SIG-M5 (cell line): ENCODE measurements at regions not wholly inside any gene's neighbourhood (a gene's known extent, or its start where the extent isn't known, plus 50 kb on each side); places are given as distances from the start of the nearest gene placed in this dataset.

Source experiments
- DNase-seq: peaks from one replicate; lab custom pipeline; 2025; lab: John Stamatoyannopoulos, UW

- DNase-seq, result no peak
Measured at GRCh38 chr11:37770145-37770544, 1172.1 kb upstream of the RAG2 start.

- DNase-seq, result no peak
Measured at GRCh38 chr11:37762079-37762478, 1164.0 kb upstream of the RAG2 start.

GRCh38 chr11:37755521-37755920, 1157.5 kb upstream of the RAG2 start:
- DNase-seq, result no peak

- no peak for DNase-seq
Measured at GRCh38 chr11:37748641-37749040, 1150.6 kb upstream of the RAG2 start.

- no peak for DNase-seq
Measured at GRCh38 chr11:37747121-37747520, 1149.1 kb upstream of the RAG2 start.

- no peak for DNase-seq
Measured at GRCh38 chr11:37727371-37727770, 1129.3 kb upstream of the RAG2 start.

- no peak for DNase-seq
Measured at GRCh38 chr11:37724315-37724714, 1126.3 kb upstream of the RAG2 start.

- DNase-seq, result no peak
Measured at GRCh38 chr11:37721485-37721884, 1123.4 kb upstream of the RAG2 start.

GRCh38 chr11:37718431-37718999, 1120.5 kb upstream of the RAG2 start:
- DNase-seq, result no peak

GRCh38 chr11:37712251-37712650, 1114.2 kb upstream of the RAG2 start:
- no peak for DNase-seq

- DNase-seq, result no peak
Measured at GRCh38 chr11:37710031-37710430, 1112.0 kb upstream of the RAG2 start.

GRCh38 chr11:37704791-37705190, 1106.8 kb upstream of the RAG2 start:
- no peak for DNase-seq

- no peak for DNase-seq
Measured at GRCh38 chr11:37699644-37700043, 1101.6 kb upstream of the RAG2 start.

GRCh38 chr11:37695283-37695682, 1097.2 kb upstream of the RAG2 start:
- DNase-seq, result no peak

GRCh38 chr11:37689951-37690350, 1091.9 kb upstream of the RAG2 start:
- no peak for DNase-seq

- no peak for DNase-seq
Measured at GRCh38 chr11:37688456-37688855, 1090.4 kb upstream of the RAG2 start.

GRCh38 chr11:37687130-37687529, 1089.1 kb upstream of the RAG2 start:
- DNase-seq, result no peak

GRCh38 chr11:37671321-37671720, 1073.3 kb upstream of the RAG2 start:
- DNase-seq, result no peak

- no peak for DNase-seq
Measured at GRCh38 chr11:37666960-37667359, 1068.9 kb upstream of the RAG2 start.

- DNase-seq, result no peak
Measured at GRCh38 chr11:37657645-37658044, 1059.6 kb upstream of the RAG2 start.

GRCh38 chr11:37647767-37648166, 1049.7 kb upstream of the RAG2 start:
- DNase-seq, result no peak

- no peak for DNase-seq
Measured at GRCh38 chr11:37643968-37644367, 1045.9 kb upstream of the RAG2 start.

- no peak for DNase-seq
Measured at GRCh38 chr11:37642296-37642695, 1044.3 kb upstream of the RAG2 start.

- no peak for DNase-seq
Measured at GRCh38 chr11:37632748-37633147, 1034.7 kb upstream of the RAG2 start.

- no peak for DNase-seq
Measured at GRCh38 chr11:37630866-37631265, 1032.8 kb upstream of the RAG2 start.
